Neural progenitor cell (in vitro differentiated cells): ENCODE measurements at regions not wholly inside any gene's neighbourhood (a gene's known extent, or its start where the extent isn't known, plus 50 kb on each side); places are given as distances from the start of the nearest gene placed in this dataset.

ENCODE experiments used
- DNase-seq: peaks from one replicate; pipeline ENCODE4 v3.0.0-alpha.2; 2016; ENCODE audit warnings: low spot score
- H2AFZ ChIP-seq: fragments of 200-600 bp; sonication (generic); replicated peaks from 2 replicates; pipeline ENCODE4 v1.6.1; 2016; ENCODE audit warnings: antibody characterized with exemption
- H3F3A ChIP-seq: fragments of 200-600 bp; sonication (generic); 2 replicates; pipeline ENCODE4 v1.6.1; 2016; ENCODE audit warnings: antibody characterized with exemption, low read depth
- H3K27ac ChIP-seq: fragments of 200-600 bp; sonication (generic); 2 replicates; pipeline ENCODE4 v1.5.1; 2016; ENCODE audit warnings: mild to moderate bottlenecking
- H3K27me3 ChIP-seq: fragments of 200-600 bp; sonication (generic); 2 replicates; pipeline ENCODE4 v1.6.1; 2016; ENCODE audit warnings: mild to moderate bottlenecking, moderate library complexity
- H3K36me3 ChIP-seq: fragments of 200-600 bp; sonication (generic); 2 replicates; pipeline ENCODE4 v1.5.1; 2016
- H3K4me1 ChIP-seq: fragments of 200-600 bp; sonication (generic); 2 replicates; pipeline ENCODE4 v1.6.1; 2016; ENCODE audit warnings: mixed run types
- H3K4me2 ChIP-seq: fragments of 200-600 bp; sonication (generic); 2 replicates; pipeline ENCODE4 v1.6.1; 2016
- H3K4me3 ChIP-seq: fragments of 200-600 bp; sonication (generic); 2 replicates; pipeline ENCODE4 v1.5.1; 2016
- H3K79me2 ChIP-seq: fragments of 200-600 bp; sonication (generic); 2 replicates; pipeline ENCODE4 v1.6.1; 2016; ENCODE audit warnings: low read depth
- H3K9ac ChIP-seq: fragments of 200-600 bp; sonication (generic); 2 replicates; pipeline ENCODE4 v1.6.1; 2016
- H3K9me3 ChIP-seq: fragments of 200-600 bp; sonication (generic); 2 replicates; pipeline ENCODE4 v1.5.1; 2016; ENCODE audit warnings: low read depth
- H4K20me1 ChIP-seq: fragments of 200-600 bp; sonication (generic); 2 replicates; pipeline ENCODE4 v1.6.1; 2016; ENCODE audit warnings: low read depth
- H3K27ac Mint-ChIP-seq: 3 replicates; pipeline ENCODE4 v1.8.0; 2021; ENCODE audit warnings: mixed read lengths
- H3K27me3 Mint-ChIP-seq: 2 replicates; pipeline ENCODE4 v1.8.0; 2022; ENCODE audit warnings: low read depth, mild to moderate bottlenecking, inconsistent platforms, moderate library complexity, mixed read lengths; ENCODE audit not compliant: insufficient read depth
- H3K36me3 Mint-ChIP-seq: 3 replicates; pipeline ENCODE4 v1.8.0; 2021; ENCODE audit warnings: mixed read lengths
- H3K4me1 Mint-ChIP-seq: 3 replicates; pipeline ENCODE4 v1.8.0; 2021; ENCODE audit warnings: mixed read lengths
- H3K4me3 Mint-ChIP-seq: 3 replicates; pipeline ENCODE4 v1.8.0; 2021; ENCODE audit warnings: mild to moderate bottlenecking, moderate library complexity, mixed read lengths
- H3K9me3 Mint-ChIP-seq: 3 replicates; pipeline ENCODE4 v1.8.0; 2020; ENCODE audit warnings: mixed read lengths
- CTCF ChIP-seq: fragments of 200-600 bp; sonication (generic); IDR thresholded peaks from 2 replicates; pipeline ENCODE4 v1.5.1; 2017; ENCODE audit warnings: antibody characterized with exemption, mild to moderate bottlenecking
- EZH2 ChIP-seq: fragments of 200-600 bp; sonication (generic); IDR thresholded peaks from 2 replicates; pipeline ENCODE4 v1.6.1; 2017; ENCODE audit warnings: antibody characterized with exemption, mild to moderate bottlenecking, moderate library complexity
- EZH2phosphoT487 ChIP-seq: fragments of 200-600 bp; sonication (generic); IDR thresholded peaks from 2 replicates; pipeline ENCODE4 v1.6.1; 2017; ENCODE audit warnings: antibody characterized with exemption

- Mint-ChIP-seq H3K36me3 (no peaks in the 10 kb centered on the region), H3K9me3 (peaks cover 3% of the 10 kb centered on the region), H3K4me1 (no peaks in the 10 kb centered on the region), H3K27me3 (no peaks in the 10 kb centered on the region), H3K27ac (no peak overlapping the region), H3K4me3 (no peak overlapping the region)
- TF ChIP-seq EZH2 (no peak), EZH2phosphoT487 (no peak), CTCF (no peak)
- H3K79me2 ChIP-seq: no peaks in the 10 kb centered on the region
- no peaks in the 10 kb centered on the region for H3K27me3 ChIP-seq
- H3K9ac ChIP-seq: no peak overlapping the region
- H3F3A ChIP-seq: no peaks in the 10 kb centered on the region
- no peak for DNase-seq
- no peaks in the 10 kb centered on the region for H3K9me3 ChIP-seq
- no peak overlapping the region for H3K4me2 ChIP-seq
- H4K20me1 ChIP-seq: no peaks in the 10 kb centered on the region
- no peak overlapping the region for H2AFZ ChIP-seq
- no peaks in the 10 kb centered on the region for H3K36me3 ChIP-seq
- H3K27ac ChIP-seq: no peak overlapping the region
- H3K4me1 ChIP-seq: no peaks in the 10 kb centered on the region
- no peak overlapping the region for H3K4me3 ChIP-seq
These were observed 342.7 kb upstream of the REG3G start for GRCh38 chr2:78682781-78683180.

- no peak overlapping the region for H3K4me3 Mint-ChIP-seq
- H3K27me3 Mint-ChIP-seq: no peaks in the 10 kb centered on the region
- no peaks in the 10 kb centered on the region for H3K36me3 Mint-ChIP-seq
- no peak overlapping the region for H2AFZ ChIP-seq
- DNase-seq: no peak
- H3K27me3 ChIP-seq: no peaks in the 10 kb centered on the region
- H3K27ac Mint-ChIP-seq: no peak overlapping the region
- H3K79me2 ChIP-seq: no peaks in the 10 kb centered on the region
- no peaks in the 10 kb centered on the region for H3K9me3 ChIP-seq
- H4K20me1 ChIP-seq: no peaks in the 10 kb centered on the region
- H3K36me3 ChIP-seq: no peaks in the 10 kb centered on the region
- no peaks in the 10 kb centered on the region for H3K4me1 ChIP-seq
- no peak overlapping the region for H3K27ac ChIP-seq
- no peaks in the 10 kb centered on the region for H3F3A ChIP-seq
- H3K9ac ChIP-seq: no peak overlapping the region
- H3K4me3 ChIP-seq: no peak overlapping the region
- H3K4me1 Mint-ChIP-seq: no peaks in the 10 kb centered on the region
- H3K4me2 ChIP-seq: no peak overlapping the region
- TF ChIP-seq EZH2phosphoT487 (no peak), EZH2 (no peak), CTCF (no peak)
- H3K9me3 Mint-ChIP-seq: peaks cover 3% of the 10 kb centered on the region
These were observed 338.8 kb upstream of the REG3G start for GRCh38 chr2:78686625-78687153.

- H3K9me3 ChIP-seq: no peaks in the 10 kb centered on the region
- H3K27ac Mint-ChIP-seq: no peak overlapping the region
These were observed 325.8 kb upstream of the REG3G start for GRCh38 chr2:78699696-78700095.

More at GRCh38 chr2:78699696-78700095, 325.8 kb upstream of the REG3G start:
- Mint-ChIP-seq H3K36me3 (no peaks in the 10 kb centered on the region), H3K27me3 (no peaks in the 10 kb centered on the region), H3K4me3 (no peak overlapping the region), H3K4me1 (peaks cover 5% of the 10 kb centered on the region), H3K9me3 (no peaks in the 10 kb centered on the region)
- H3K4me1 ChIP-seq: no peaks in the 10 kb centered on the region
- H3K27ac ChIP-seq: no peak overlapping the region
- H3K79me2 ChIP-seq: no peaks in the 10 kb centered on the region
- H3K27me3 ChIP-seq: no peaks in the 10 kb centered on the region
- no peaks in the 10 kb centered on the region for H3F3A ChIP-seq
- TF ChIP-seq EZH2: no peak
- TF ChIP-seq CTCF: no peak
- TF ChIP-seq EZH2phosphoT487: no peak
- no peak overlapping the region for H3K4me3 ChIP-seq
- H4K20me1 ChIP-seq: no peaks in the 10 kb centered on the region
- no peak overlapping the region for H2AFZ ChIP-seq
- no peak overlapping the region for H3K4me2 ChIP-seq
- no peak overlapping the region for H3K9ac ChIP-seq
- H3K36me3 ChIP-seq: no peaks in the 10 kb centered on the region
- DNase-seq: no peak
